Common myeloid progenitor, CD34-positive (primary cell): ENCODE measurements at regions not wholly inside any gene's neighbourhood (a gene's known extent, or its start where the extent isn't known, plus 50 kb on each side); places are given as distances from the start of the nearest gene placed in this dataset.
"Not testable (repeated sequence)": the region's sequence is repeated elsewhere in the genome, so short reads cannot be mapped to it uniquely, and the experiment has no call there.

Experiments used
- CTCF ChIA-PET: fragments of 350-600 bp; sonication (Branson Sonifier 250); formaldehyde crosslinking; loops from one replicate; lab custom pipeline; 2021; ENCODE audit warnings: antibody characterized with exemption; lab: Charles Lee
- POLR2A ChIA-PET: fragments of 350-600 bp; sonication (Branson Sonifier 250); formaldehyde crosslinking; loops from one replicate; lab custom pipeline; 2021; ENCODE audit warnings: antibody characterized with exemption; lab: Charles Lee
- DNase-seq, 3 donors: peaks; one replicate each; pipeline versions ENCODE4 v3.0.0 to v3.0.0-alpha.2; 2013
- H3K27ac ChIP-seq, 2 experiments: 1 replicate in 1 of 2; 2 replicates in 1 of 2; pipeline ENCODE4 v1.7.0; 2013; ENCODE audit warnings: inconsistent platforms in 2 of 2, low read length in 2 of 2, mild to moderate bottlenecking in 2 of 2, low read depth in 1 of 2, moderate library complexity in 1 of 2; ENCODE audit not compliant: severe bottlenecking in 2 of 2, insufficient read depth in 1 of 2, poor library complexity in 1 of 2
- H3K27me3 ChIP-seq, 5 experiments: replicated peaks in 2 of 5; 1 replicate in 3 of 5; 2 replicates in 2 of 5; pipeline versions ENCODE4 v1.6.1 to v1.7.0; 2013; ENCODE audit warnings: low read length in 4 of 5, mild to moderate bottlenecking in 2 of 5, moderate library complexity in 2 of 5, inconsistent platforms in 1 of 5; ENCODE audit not compliant: insufficient read depth in 5 of 5, control insufficient read depth in 4 of 5
- H3K36me3 ChIP-seq, 4 experiments: 1 replicate in 2 of 4; 2 replicates in 2 of 4; pipeline versions ENCODE4 v1.6.1 to v1.7.0; 2013; ENCODE audit warnings: low read length in 3 of 4, control low read depth in 1 of 4, mild to moderate bottlenecking in 1 of 4; ENCODE audit not compliant: control insufficient read depth in 4 of 4, insufficient read depth in 4 of 4
- H3K4me1 ChIP-seq, 4 experiments: 1 replicate in 3 of 4; 2 replicates in 1 of 4; pipeline versions ENCODE4 v1.6.1 to v1.7.1; 2013; ENCODE audit warnings: low read length in 3 of 4, mild to moderate bottlenecking in 3 of 4, control low read depth in 1 of 4, inconsistent platforms in 1 of 4, moderate library complexity in 1 of 4; ENCODE audit not compliant: control insufficient read depth in 4 of 4, insufficient read depth in 4 of 4; ENCODE audit errors: control extremely low read depth in 1 of 4
- H3K4me3 ChIP-seq, 7 experiments: 1 replicate in 4 of 7; 2 replicates in 3 of 7; pipeline versions ENCODE4 v1.5.1 to v1.7.0; 2013; ENCODE audit warnings: mild to moderate bottlenecking in 7 of 7, low read length in 6 of 7, moderate library complexity in 6 of 7, inconsistent platforms in 2 of 7, low read depth in 2 of 7, control low read depth in 1 of 7; ENCODE audit not compliant: insufficient read depth in 4 of 7, control insufficient read depth in 1 of 7; ENCODE audit errors: extremely low read depth in 1 of 7
- H3K9me3 ChIP-seq, 5 experiments: 1 replicate in 4 of 5; 2 replicates in 1 of 5; pipeline versions ENCODE4 v1.6.1 to v1.7.1; 2013; ENCODE audit warnings: low read length in 4 of 5, mild to moderate bottlenecking in 2 of 5, inconsistent platforms in 1 of 5, low read depth in 1 of 5, moderate library complexity in 1 of 5; ENCODE audit not compliant: control insufficient read depth in 4 of 5, insufficient read depth in 2 of 5; ENCODE audit errors: control extremely low read depth in 1 of 5
- WGBS: methylation state at CpG from one replicate; pipeline ENCODE4 v1.1.5; 2013; ENCODE audit not compliant: insufficient coverage; 5-methylcytosine and 5-hydroxymethylcytosine counted together

DNA sequence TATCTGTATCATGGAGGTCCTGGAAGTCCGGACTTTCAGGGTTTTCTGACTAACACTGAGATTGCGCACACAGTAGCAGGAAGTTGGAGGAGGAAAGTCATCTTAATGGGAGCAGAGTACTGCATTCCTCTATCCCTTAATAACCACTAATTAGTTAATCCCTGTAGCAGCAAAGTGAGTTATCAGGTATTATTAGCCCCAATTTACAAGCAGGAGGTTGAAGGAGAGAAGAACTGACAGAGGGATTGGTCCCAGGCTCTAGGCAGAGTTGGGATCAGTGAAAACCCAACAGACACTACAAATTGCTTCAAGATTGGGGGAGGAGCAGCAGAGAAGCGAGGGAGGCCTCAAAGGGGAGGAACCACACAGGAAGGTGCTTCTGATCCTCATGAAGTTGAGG lies 74.5 kb upstream of the XPA start:
- no peaks in the 10 kb centered on the region for H3K4me1 ChIP-seq
- ChIA-PET CTCF (no interaction called here), POLR2A (no interaction called here)
- WGBS = 92% methylated on average over 2 of the region's 3 CpGs
- no peak overlapping the region for H3K27ac ChIP-seq
- DNase-seq = no peak
- H3K9me3 ChIP-seq = no peaks in the 10 kb centered on the region
- H3K4me3 ChIP-seq = no peak overlapping the region
- peaks cover 6 to 29% (median 15%) of the 10 kb centered on the region in 5 experiments for H3K27me3 ChIP-seq
- H3K36me3 ChIP-seq = no peaks in the 10 kb centered on the region

GRCh38 chr9:97772145-97772544 lies 75.0 kb upstream of the XPA start:
- no peak for DNase-seq
- Histone ChIP-seq H3K4me3 (no peak overlapping the region), H3K27ac (no peak overlapping the region), H3K9me3 (no peaks in the 10 kb centered on the region), H3K4me1 (no peaks in the 10 kb centered on the region), H3K27me3 (peaks cover 6 to 29% (median 15%) of the 10 kb centered on the region in 5 experiments), H3K36me3 (no peaks in the 10 kb centered on the region)
- ChIA-PET CTCF (no interaction called here), POLR2A (no interaction called here)
- 96% methylated on average over 3 of the region's 4 CpGs for WGBS

GRCh38 chr9:97773091-97773490 lies 76.0 kb upstream of the XPA start:
- POLR2A ChIA-PET = interaction anchor here (0.6 kb wide), 1 partner anchor 49 kb away, joined by 3 read pairs; no protein-coding TSS in a partner anchor
- 87% methylated on average over 3 of the region's 3 CpGs for WGBS

GRCh38 chr9:97773723-97774122 lies 76.6 kb upstream of the XPA start:
- peaks cover 0 to 6% (median 2%) of the 10 kb centered on the region in 5 experiments for H3K9me3 ChIP-seq
- DNase-seq = peak in 1 of 3 donors; percentile 13
- H3K27ac ChIP-seq = no peak overlapping the region
- peaks cover 5 to 29% (median 15%) of the 10 kb centered on the region in 5 experiments for H3K27me3 ChIP-seq
- 87% methylated on average over 3 of the region's 3 CpGs for WGBS
- H3K4me1 ChIP-seq = no peaks in the 10 kb centered on the region
- ChIA-PET POLR2A (interaction anchor here (0.6 kb wide), 1 partner anchor 48 kb away, joined by 3 read pairs; no protein-coding TSS in a partner anchor), CTCF (no interaction called here)
- H3K4me3 ChIP-seq = no peak overlapping the region
- H3K36me3 ChIP-seq = no peaks in the 10 kb centered on the region

More at GRCh38 chr9:97773091-97773490, 76.0 kb upstream of the XPA start:
- Histone ChIP-seq H3K4me3 (no peak overlapping the region), H3K27me3 (peaks cover 6 to 29% (median 15%) of the 10 kb centered on the region in 5 experiments), H3K27ac (no peak overlapping the region), H3K4me1 (no peaks in the 10 kb centered on the region), H3K36me3 (no peaks in the 10 kb centered on the region), H3K9me3 (peaks cover 0 to 2% (median 0%) of the 10 kb centered on the region in 5 experiments)
- CTCF ChIA-PET = no interaction called here
- DNase-seq = no peak

DNA sequence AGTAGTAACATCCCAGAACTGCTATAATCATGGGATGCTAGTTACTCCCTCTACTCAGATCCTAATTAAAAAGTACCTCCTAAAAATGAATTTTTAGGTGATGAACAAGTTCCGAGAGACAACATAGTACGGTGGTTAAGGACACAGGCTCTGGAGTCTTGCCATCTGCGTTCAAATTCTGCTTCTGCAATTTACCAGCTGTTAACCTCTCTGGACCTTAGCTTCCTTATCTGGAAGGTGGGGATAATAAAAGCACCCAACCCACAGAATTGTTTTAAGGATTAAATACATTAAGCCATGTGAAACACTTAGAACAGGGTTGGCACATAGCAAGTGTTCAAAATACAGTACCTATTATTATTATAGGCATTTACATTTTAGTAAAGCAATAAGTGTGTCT lies 77.5 kb upstream of the XPA start:
- Histone ChIP-seq H3K4me3 (no peak overlapping the region), H3K36me3 (no peaks in the 10 kb centered on the region), H3K9me3 (peaks cover 0 to 13% (median 9%) of the 10 kb centered on the region in 5 experiments), H3K27me3 (peaks cover 0 to 25% (median 10%) of the 10 kb centered on the region in 5 experiments), H3K27ac (no peak overlapping the region), H3K4me1 (no peaks in the 10 kb centered on the region)
- 85% methylated on average over 2 of the region's 3 CpGs for WGBS
- DNase-seq = no peak
- ChIA-PET POLR2A (no interaction called here), CTCF (no interaction called here)

- DNase-seq, POLR2A ChIA-PET, H3K27ac ChIP-seq, CTCF ChIA-PET, H3K4me3 ChIP-seq, H3K4me1 ChIP-seq, H3K36me3 ChIP-seq: not testable (repeated sequence)
- WGBS = 100% methylated on average over 2 of the region's 2 CpGs
- Histone ChIP-seq H3K27me3 (peaks cover 0 to 33% (median 5%) of the 10 kb centered on the region in 5 experiments), H3K9me3 (peaks cover 0 to 15% (median 12%) of the 10 kb centered on the region in 5 experiments)
Measured at GRCh38 chr9:97778740-97779139, 74.3 kb upstream of the FOXE1 start.

GRCh38 chr9:97779608-97780007 lies 73.4 kb upstream of the FOXE1 start:
- CTCF ChIA-PET = no interaction called here

More at GRCh38 chr9:97779608-97780007, 73.4 kb upstream of the FOXE1 start:
- Histone ChIP-seq H3K36me3 (no peaks in the 10 kb centered on the region), H3K4me3 (no peak overlapping the region), H3K4me1 (no peaks in the 10 kb centered on the region), H3K9me3 (peaks cover 0 to 15% (median 12%) of the 10 kb centered on the region in 5 experiments), H3K27me3 (peaks cover 0 to 35% (median 5%) of the 10 kb centered on the region in 5 experiments), H3K27ac (no peak overlapping the region)
- DNase-seq = no peak
- POLR2A ChIA-PET = no interaction called here
- 94% methylated on average over 2 of the region's 2 CpGs for WGBS
